Stimulated activated CD8-positive, alpha-beta memory T cell treated with anti-CD3 and anti-CD28 coated beads, Interleukin-2, amount 100 ng/mL, for 1 hour (primary cell): ENCODE measurements at regions not wholly inside any gene's neighbourhood (a gene's known extent, or its start where the extent isn't known, plus 50 kb on each side); places are given as distances from the start of the nearest gene placed in this dataset.
"Not testable (repeated sequence)": the region's sequence is repeated elsewhere in the genome, so short reads cannot be mapped to it uniquely, and the experiment has no call there.

Experiments used
- DNase-seq, 2 donors: peaks; one replicate each; pipeline ENCODE4 v3.0.0-alpha.2; 2020; ENCODE audit warnings: low read depth in 2 of 2

DNA sequence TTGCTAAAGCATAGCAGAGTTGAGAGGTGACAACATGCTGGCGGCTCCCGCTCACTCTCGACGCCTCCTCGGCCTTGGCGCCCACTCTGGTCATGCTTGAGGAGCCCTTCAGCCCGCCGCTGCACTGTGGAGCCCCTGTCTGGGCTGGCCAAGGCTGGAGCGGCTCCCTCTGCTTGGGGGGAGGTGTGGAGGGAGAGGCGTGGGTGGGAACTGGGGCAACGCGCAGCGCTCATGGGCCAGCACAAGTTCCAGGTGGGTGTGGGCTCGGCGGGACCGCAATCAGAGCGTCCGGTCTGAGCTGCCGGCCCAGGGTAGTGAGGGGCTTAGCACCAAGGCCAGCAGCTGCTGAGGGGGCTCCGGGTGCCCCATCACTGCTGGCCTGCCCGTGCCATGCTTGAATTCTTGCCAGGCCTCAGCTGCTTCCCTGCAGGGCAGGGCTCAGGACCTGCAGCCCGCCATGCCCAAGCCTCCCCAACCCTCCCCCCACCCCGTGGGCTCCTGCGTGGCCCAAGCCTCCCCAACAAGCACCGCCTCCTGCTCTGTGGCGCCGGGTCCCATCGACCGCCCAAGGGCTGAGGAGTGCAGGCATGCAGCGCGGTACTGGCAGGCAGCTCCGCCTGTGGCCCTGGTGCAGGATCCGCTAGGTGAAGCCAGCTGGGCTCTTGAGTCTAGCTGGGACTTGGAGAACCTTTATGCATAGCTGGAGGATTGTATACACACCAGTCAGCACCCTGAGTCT lies 2052.8 kb upstream of the CELF4 start:
- no peak for DNase-seq

DNA sequence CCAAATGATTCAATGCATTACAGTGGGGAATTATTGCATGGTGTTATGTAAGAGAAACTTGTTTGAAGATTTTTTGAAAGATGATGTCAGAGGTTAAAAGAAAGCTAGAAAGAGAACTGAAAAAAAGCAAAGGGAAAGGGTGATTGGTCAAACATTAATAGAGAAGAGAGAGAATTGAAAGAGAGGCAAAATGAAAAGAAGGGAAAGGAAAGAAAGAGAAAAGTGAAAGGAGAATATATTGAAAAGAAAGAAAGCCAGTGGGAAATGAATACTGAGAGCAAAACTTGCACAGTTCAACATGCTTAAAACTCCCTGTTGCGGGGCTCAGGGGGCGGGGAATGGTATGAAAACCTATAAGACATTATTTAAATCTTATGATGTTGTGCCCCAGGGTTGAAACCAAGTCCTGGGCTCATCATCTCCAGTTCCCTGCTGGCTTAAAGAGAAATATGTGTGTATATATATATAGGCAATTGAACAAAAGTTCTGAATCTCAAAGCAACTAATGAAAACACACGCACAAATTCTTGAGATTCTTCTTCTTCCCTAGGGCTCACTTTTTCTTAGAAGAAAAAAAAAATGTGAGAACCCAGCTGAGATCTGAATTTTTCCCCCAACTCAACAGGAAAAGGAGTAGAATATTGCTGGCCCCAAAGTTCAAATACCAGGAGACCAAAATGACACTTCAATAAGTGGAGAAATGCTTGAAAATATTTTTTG lies 2045.9 kb upstream of the CELF4 start:
- DNase-seq: no peak

- DNase-seq: no peak
Observed at GRCh38 chr18:39607034-39607433, 2041.4 kb upstream of the CELF4 start.

DNA sequence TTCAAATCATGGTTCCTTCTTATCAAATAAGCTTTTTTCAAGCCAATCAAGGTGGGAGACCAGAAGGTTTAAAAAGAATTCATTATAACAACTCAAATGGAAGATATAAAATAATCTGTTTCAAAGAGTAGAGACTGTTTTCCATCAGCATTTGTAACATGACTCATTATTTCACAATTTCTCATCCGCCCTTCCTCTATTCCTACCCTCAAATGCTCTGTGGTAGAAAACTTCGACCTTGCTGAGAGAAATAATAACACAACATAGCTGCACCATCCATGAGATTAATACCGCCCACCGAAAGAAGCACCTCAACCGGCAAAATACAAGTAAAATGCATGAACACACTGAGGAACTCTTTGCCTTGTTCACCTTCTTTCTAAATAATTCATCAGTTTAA lies 2039.2 kb upstream of the CELF4 start:
- DNase-seq: no peak

DNA sequence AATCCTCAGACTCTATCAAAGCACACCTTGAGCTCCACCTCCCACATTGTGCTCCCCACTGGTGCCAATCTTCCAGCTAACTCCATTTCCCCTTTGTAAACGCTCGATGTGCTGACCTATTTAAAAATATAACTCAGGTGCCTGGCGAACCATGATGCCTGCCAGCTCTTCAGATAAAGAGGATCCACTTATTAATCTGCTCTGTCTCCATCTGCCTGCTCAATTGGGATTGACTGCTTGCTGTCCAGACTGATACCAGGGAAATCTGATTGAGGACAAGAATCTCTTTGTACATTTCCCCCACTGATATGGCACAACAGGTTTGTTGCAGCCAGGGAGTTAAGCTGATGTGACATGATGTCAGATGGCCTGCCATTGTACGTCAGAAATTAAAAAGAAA lies 2036.5 kb upstream of the CELF4 start:
- no peak for DNase-seq

DNA sequence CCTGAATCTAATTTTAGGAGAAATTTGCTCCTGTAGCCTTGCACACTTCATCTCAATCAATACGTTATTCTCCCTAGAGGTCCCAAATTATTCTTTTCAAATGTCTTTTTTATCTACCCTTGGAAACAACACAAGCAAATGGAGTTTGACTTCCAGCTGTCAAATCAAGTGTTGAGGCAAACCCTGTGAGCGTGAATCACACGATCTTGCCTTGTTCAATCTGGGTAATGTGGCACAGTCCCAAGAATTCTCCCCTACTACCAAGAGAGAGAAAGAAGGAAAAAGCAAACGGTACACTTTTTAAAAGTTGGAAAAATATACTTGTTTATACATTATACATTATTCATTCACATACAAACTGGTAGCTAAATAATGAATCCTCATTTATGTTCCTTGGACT lies 2035.3 kb upstream of the CELF4 start:
- DNase-seq: no peak

GRCh38 chr18:39599251-39599650 lies 2033.7 kb upstream of the CELF4 start:
- no peak for DNase-seq

- DNase-seq: no peak
Observed at GRCh38 chr18:39596891-39597290, 2031.3 kb upstream of the CELF4 start.

DNA sequence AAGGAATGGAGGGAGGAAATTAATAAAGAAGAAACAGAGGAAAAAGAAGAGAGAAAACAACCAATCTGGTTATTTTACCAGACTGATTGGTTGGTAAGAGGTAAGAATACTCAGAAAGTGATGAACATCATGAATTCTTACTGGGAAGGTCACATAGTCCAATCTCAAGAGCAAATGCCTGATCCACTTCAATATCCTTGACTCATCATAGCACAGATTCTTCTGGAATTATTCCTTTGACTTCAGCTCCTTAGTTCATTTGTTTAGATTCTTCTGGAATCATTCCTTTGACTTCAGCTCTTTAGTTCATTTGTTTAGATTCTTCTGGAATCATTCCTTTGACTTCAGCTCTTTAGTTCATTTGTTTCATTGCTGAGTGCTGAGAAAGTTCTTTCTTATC lies 2030.6 kb upstream of the CELF4 start:
- no peak for DNase-seq

- no peak for DNase-seq
Observed at GRCh38 chr18:39594206-39594605, 2028.6 kb upstream of the CELF4 start.

DNA sequence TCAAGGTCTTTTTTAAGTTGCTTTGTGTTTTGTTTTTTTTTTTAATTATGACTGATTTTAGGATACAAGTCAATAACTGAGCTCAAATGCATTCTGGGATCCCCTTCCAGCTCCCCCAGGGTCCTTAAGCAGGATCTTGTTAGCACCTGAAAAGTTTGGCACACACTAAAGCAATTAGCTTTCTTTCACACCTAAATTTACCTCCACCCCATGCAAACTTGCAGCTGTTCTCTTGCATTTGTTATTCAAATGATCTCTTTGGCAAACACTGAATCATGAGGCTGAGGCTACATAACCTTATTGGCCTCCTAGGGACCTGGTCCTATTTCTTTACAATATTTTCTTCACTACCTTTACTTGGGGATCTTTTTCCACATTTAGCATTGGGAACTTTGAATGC lies 2026.1 kb upstream of the CELF4 start:
- DNase-seq: no peak

- DNase-seq: no peak
Observed at GRCh38 chr18:39589496-39589895, 2023.9 kb upstream of the CELF4 start.

DNA sequence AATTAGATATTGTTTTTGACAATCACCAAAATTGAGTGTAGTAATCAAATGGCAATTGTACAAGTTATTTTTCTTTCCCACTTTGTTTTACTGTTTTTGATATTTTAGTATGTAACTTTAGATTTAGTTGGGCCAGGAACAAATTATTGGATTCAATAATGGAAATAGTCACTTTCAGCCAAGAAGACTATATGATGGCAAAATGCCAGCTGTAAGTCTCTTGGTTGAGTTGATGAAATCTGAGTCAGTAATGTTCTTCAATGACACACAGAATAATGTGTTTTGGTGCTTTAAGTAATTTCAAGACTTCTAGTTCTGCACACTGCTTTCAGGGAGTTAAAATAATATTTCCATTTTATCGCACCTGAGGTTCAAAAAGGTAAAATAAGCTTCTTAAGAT lies 2022.0 kb upstream of the CELF4 start:
- no peak for DNase-seq

GRCh38 chr18:39586741-39587140 lies 2021.1 kb upstream of the CELF4 start:
- DNase-seq: no peak

GRCh38 chr18:39574897-39575296 lies 2009.3 kb upstream of the CELF4 start:
- no peak for DNase-seq

- no peak for DNase-seq
Observed at GRCh38 chr18:39571511-39571910, 2005.9 kb upstream of the CELF4 start.

DNA sequence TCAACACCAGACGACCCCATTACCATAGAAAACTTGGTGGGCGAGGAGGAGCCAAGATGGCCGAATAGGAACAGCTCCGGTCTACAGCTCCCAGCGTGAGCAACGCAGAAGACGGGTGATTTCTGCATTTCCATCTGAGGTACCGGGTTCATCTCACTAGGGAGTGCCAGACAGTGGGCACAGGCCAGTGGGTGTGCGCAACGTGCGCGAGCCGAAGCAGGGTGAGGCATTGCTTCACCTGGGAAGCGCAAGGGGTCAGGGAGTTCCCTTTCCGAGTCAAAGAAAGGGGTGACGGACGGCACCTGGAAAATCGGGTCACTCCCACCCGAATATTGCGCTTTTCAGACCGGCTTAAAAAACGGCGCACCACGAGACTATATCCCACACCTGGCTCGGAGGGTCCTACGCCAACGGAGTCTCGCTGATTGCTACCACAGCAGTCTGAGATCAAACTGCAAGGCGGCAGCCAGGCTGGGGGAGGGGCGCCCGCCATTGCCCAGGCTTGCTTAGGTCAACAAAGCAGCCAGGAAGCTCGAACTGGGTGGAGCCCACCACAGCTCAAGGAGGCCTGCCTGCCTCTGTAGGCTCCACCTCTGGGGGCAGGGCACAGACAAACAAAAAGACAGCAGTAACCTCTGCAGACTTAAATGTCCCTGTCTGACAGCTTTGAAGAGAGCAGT lies 2000.1 kb upstream of the CELF4 start:
- not testable (repeated sequence) for DNase-seq

DNA sequence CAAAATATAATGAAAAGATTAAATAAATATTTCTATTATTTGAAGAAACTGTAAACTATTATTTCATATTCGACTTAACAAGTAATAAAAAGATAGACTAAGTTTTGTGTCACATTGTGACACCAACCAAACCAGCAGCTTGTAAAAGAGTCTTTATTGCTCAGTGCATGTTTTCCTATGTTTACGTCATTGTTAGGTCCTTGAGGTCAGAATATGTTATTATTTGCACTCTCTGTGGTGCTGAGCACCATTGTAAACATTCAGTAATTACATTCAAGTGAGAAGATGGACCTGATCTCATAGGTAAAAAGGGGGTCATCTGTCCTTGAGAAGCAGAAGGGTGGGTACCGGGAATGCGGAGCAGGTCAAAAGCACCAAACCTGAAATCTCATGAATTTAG lies 1999.1 kb upstream of the CELF4 start:
- DNase-seq: no peak

GRCh38 chr18:39561126-39561525 lies 1995.5 kb upstream of the CELF4 start:
- no peak for DNase-seq

DNA sequence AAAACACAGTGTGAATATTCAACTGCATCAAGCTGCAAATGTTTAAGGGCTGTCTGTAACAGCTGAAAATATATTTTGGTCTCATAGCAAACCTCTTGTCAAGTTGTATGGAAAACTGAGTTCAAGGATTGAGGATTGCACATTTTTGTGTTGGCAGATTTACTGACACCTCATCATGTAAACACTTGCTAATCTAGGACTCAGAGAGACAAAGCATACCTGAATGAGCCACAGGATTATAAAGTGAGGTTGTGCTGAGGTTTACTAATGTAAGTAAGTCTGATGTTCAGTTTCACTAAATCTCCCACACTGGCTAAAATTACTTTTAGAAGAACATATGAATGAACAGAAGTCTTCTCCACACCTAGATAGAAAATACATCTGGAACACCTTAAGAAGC lies 1993.1 kb upstream of the CELF4 start:
- no peak for DNase-seq

DNA sequence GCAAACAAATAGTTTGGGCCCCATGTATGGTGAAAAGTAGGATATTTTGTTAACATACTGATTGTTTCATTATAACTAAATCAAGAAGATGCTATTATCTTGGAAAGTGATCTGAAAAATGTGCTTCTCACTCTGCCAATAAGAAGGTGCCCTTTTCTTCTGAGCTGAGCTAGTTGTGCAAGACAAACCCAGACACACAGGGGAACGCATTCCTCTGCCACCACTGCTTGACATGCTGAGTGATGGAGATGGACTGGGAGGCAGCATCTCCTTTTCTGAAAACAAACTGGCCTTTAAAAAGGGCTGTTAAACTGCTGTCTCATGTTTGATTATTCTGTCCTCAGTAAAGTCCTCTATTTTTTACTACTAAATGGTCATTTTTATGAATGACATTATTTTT lies 1989.9 kb upstream of the CELF4 start:
- no peak for DNase-seq

DNA sequence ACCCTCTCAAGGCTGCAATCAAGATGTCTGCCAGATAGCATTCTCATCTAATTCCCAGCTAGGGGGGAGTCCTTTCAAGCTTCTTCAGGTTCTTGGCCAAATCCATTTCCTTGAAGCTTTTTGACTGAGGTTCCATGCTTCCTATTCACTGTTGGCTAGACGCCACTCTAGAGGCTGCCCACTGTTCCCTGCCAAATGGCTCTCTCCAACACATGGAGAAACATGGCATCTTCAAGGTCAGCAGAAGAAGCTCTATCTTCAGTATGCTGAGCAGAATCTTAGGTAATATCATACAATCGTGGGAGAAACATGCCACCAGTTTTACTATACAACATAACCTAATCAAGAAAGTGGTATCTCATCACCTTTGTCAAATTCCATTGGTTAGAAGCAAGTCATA lies 1985.1 kb upstream of the CELF4 start:
- DNase-seq: no peak

- DNase-seq: no peak
Observed at GRCh38 chr18:39549144-39549543, 1983.5 kb upstream of the CELF4 start.
